GM12878 (cell line): ENCODE measurements at regions not wholly inside any gene's neighbourhood (a gene's known extent, or its start where the extent isn't known, plus 50 kb on each side); places are given as distances from the start of the nearest gene placed in this dataset.

Source experiments
- ATAC-seq: fragments of 200-7000 bp; cut with Tn5 transposase; 3 replicates; pipeline ENCODE4 v1.9.1; 2020; ENCODE audit warnings: mild to moderate bottlenecking, moderate library complexity
- BruUV-seq: library from RNA; stranded (reverse); fragments of 400-500 nt; replicated peaks from 2 replicates; lab custom pipeline; 2021; lab: Mats Ljungman, UMichigan
- CTCF ChIA-PET: fragments of 300-600 bp; sonication (Branson Sonifier 250); formaldehyde crosslinking; extraction: SDS; loops from one replicate; lab custom pipeline; 2021; ENCODE audit warnings: inconsistent platforms; lab: Yijun Ruan, JAX
- POLR2A ChIA-PET: fragments of 350-600 bp; formaldehyde crosslinking; extraction: SDS; loops from one replicate; lab custom pipeline; 2021; ENCODE audit warnings: inconsistent platforms; lab: Charles Lee
- RAD21 ChIA-PET: fragments of 300-600 bp; sonication (Branson Sonifier 250); formaldehyde crosslinking; loops from one replicate; lab custom pipeline; 2023; ENCODE audit warnings: antibody characterized with exemption; ENCODE audit not compliant: unreplicated experiment; lab: Charles Lee
- SMC1A ChIA-PET: fragments of 300-600 bp; sonication (Branson Sonifier 250); formaldehyde crosslinking; loops from one replicate; lab custom pipeline; 2023; ENCODE audit not compliant: unreplicated experiment, uncharacterized antibody; lab: Charles Lee
- DNase-seq: peaks from one replicate; pipeline ENCODE4 v3.0.0-alpha.2; 2011; ENCODE audit warnings: low read depth, low spot score
- FAIRE-seq: peaks from 3 replicates; lab custom pipeline; 2011; peaks lifted over from hg19 to GRCh38; lab: Jason Lieb, UNC
- H2AFZ ChIP-seq: 2 replicates; pipeline ENCODE4 v1.6.0; 2011; ENCODE audit warnings: low read depth, low read length, control low read depth; ENCODE audit not compliant: control insufficient read depth
- H3K27ac ChIP-seq: 2 replicates; pipeline ENCODE4 v1.5.1; 2011; ENCODE audit warnings: control low read depth; ENCODE audit not compliant: control insufficient read depth, insufficient read depth
- H3K27me3 ChIP-seq, 2 experiments: replicated peaks in 1 of 2; 2 replicates each; pipeline versions ENCODE4 v1.6.0 to v1.6.1; 2011; ENCODE audit warnings: low read length in 1 of 2; ENCODE audit not compliant: control insufficient read depth in 2 of 2, insufficient read depth in 2 of 2
- H3K36me3 ChIP-seq, 2 experiments: 2 replicates each; pipeline ENCODE4 v1.5.1; 2011; ENCODE audit warnings: low read length in 1 of 2; ENCODE audit not compliant: control insufficient read depth in 2 of 2, insufficient read depth in 2 of 2
- H3K4me1 ChIP-seq: 2 replicates; pipeline ENCODE4 v1.6.1; 2011; ENCODE audit warnings: mild to moderate bottlenecking, low read length, moderate library complexity, mixed read lengths; ENCODE audit not compliant: control insufficient read depth, insufficient read depth
- H3K4me2 ChIP-seq: 2 replicates; pipeline ENCODE4 v1.6.0; 2011; ENCODE audit warnings: control low read depth; ENCODE audit not compliant: control insufficient read depth, insufficient read depth
- H3K4me3 ChIP-seq: fragments of 200-600 bp; sonication (generic); 2 replicates; pipeline ENCODE4 v1.5.1; 2016
- H3K79me2 ChIP-seq: 2 replicates; pipeline ENCODE4 v1.6.0; 2011; ENCODE audit warnings: low read length; ENCODE audit not compliant: control insufficient read depth, insufficient read depth
- H3K9ac ChIP-seq: 2 replicates; pipeline ENCODE4 v1.8.0; 2011; ENCODE audit warnings: low read length, control low read depth, mixed read lengths; ENCODE audit not compliant: control insufficient read depth, insufficient read depth
- H3K9me3 ChIP-seq: replicated peaks from 3 replicates; pipeline ENCODE4 v1.5.1; 2011; ENCODE audit warnings: mild to moderate bottlenecking, low read length; ENCODE audit not compliant: control insufficient read depth, insufficient read depth
- H4K20me1 ChIP-seq: 2 replicates; pipeline ENCODE4 v1.6.0; 2011; ENCODE audit not compliant: control insufficient read depth, insufficient read depth
- BACH1 ChIP-seq: fragments of 450-650 bp; IDR thresholded peaks from 2 replicates; pipeline ENCODE4 v1.6.1; 2017; ENCODE audit warnings: mild to moderate bottlenecking, borderline replicate concordance
- CBFB ChIP-seq: IDR thresholded peaks from 2 replicates; pipeline ENCODE4 v1.6.1; 2016; ENCODE audit warnings: antibody characterized with exemption, low read depth
- CEBPB ChIP-seq, 2 experiments: fragments of 150-350 bp in 1 of 2; IDR thresholded peaks; 2 replicates each; pipeline ENCODE4 v1.6.1; 2012 to 2014; ENCODE audit warnings: low read depth in 2 of 2, low read length in 2 of 2, borderline replicate concordance in 1 of 2, inconsistent platforms in 1 of 2
- CHD1 ChIP-seq: IDR thresholded peaks from 2 replicates; pipeline ENCODE4 v1.6.1; 2012; ENCODE audit warnings: low read depth, low read length, improper control_type of control experiment
- EP300 ChIP-seq, 2 experiments: fragments of 150-350 bp in 1 of 2; IDR thresholded peaks; 2 replicates each; pipeline ENCODE4 v1.6.1; 2011 to 2012; ENCODE audit warnings: low read depth in 2 of 2, low read length in 2 of 2, borderline replicate concordance in 1 of 2, improper control_type of control experiment in 1 of 2, inconsistent platforms in 1 of 2; ENCODE audit not compliant: control insufficient read depth in 1 of 2
- HCFC1 ChIP-seq: fragments of 150-350 bp; IDR thresholded peaks from 2 replicates; pipeline ENCODE4 v1.6.1; 2014; ENCODE audit warnings: low read length
- JUND ChIP-seq: IDR thresholded peaks from 2 replicates; pipeline ENCODE4 v1.6.1; 2012; ENCODE audit warnings: low read depth, mild to moderate bottlenecking, low read length, improper control_type of control experiment, moderate library complexity
- POU2F2 ChIP-seq: IDR thresholded peaks from 3 replicates; pipeline ENCODE4 v1.6.1; 2011; ENCODE audit warnings: low read depth, mild to moderate bottlenecking, low read length, borderline replicate concordance
- RCOR1 ChIP-seq: conservative IDR thresholded peaks from 2 replicates; pipeline ENCODE4 v1.6.1; 2012; ENCODE audit warnings: low read depth, low read length, improper control_type of control experiment
- TARDBP ChIP-seq: IDR thresholded peaks from 2 replicates; pipeline ENCODE4 v1.6.1; 2016; ENCODE audit warnings: borderline replicate concordance
- WGBS: methylation state at CpG from one replicate; pipeline ENCODE4 v1.1.6; 2016; ENCODE audit warnings: low lambda C conversion rate; ENCODE audit not compliant: insufficient replicate concordance, insufficient coverage; ENCODE audit errors: missing lambda C conversion rate; 5-methylcytosine and 5-hydroxymethylcytosine counted together
- in situ Hi-C: fragments of 300-500 bp; cut with MboI; formaldehyde crosslinking; loops from 9 replicates; pipeline ENCODE4 v1.14.3; 2018; ENCODE audit warnings: mixed read lengths
- intact Hi-C: fragments of 100-400 bp; cut with micrococcal nuclease; formaldehyde crosslinking; loops from one replicate; pipeline ENCODE4 v1.14.2; 2022; ENCODE audit not compliant: unreplicated experiment
- TF ChIP-seq, protein P1 (sequence below): IDR thresholded peaks from 2 replicates; pipeline ENCODE4 v1.6.1; 2011; ENCODE audit warnings: low read depth, mild to moderate bottlenecking, low read length, moderate library complexity, borderline replicate concordance; ENCODE audit errors: extremely low read depth
- TF ChIP-seq, protein P2 (sequence below): IDR thresholded peaks from 2 replicates; pipeline ENCODE4 v1.6.1; 2011; ENCODE audit warnings: mild to moderate bottlenecking, low read depth, low read length, moderate library complexity; ENCODE audit not compliant: insufficient replicate concordance
- TF ChIP-seq, protein P3 (sequence below): fragments of 450-650 bp; IDR thresholded peaks from 2 replicates; pipeline ENCODE4 v1.6.1; 2018; ENCODE audit warnings: borderline replicate concordance, mild to moderate bottlenecking; ENCODE audit not compliant: partially characterized antibody

DNA sequence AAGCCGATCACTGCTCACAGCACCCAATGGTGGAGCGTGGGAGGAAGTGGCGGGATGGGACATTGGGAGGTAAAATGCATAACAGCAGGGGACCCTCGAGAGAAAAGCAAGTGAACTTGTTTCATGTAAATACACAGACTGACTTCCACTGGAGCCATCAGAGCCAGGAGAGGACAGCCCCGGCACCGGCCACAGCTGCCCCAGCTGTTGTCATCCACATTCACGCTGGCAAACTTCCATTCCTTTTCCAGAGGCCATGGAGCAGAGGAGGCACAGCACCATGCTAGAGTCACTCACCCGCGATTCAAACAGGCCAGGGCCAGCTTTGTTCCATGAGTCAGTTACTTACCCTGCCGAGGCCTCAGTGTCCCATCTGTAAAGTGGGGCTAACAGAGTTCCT is 610.9 kb upstream of the SALL3 start:
- no peak overlapping the region for H3K4me3 ChIP-seq
- no peak overlapping the region for H2AFZ ChIP-seq
- no peaks in the 10 kb centered on the region for H3K27me3 ChIP-seq
- H4K20me1 ChIP-seq = no peaks in the 10 kb centered on the region
- no peaks in the 10 kb centered on the region; the same call in 2 of the 3 replicates for H3K9me3 ChIP-seq
- in situ Hi-C loops (no loop called here), intact Hi-C loops (no loop called here)
- no peaks in the 10 kb centered on the region for H3K4me1 ChIP-seq
- no peak overlapping the region for H3K27ac ChIP-seq
- DNase-seq (no peak), ATAC-seq (no peak), FAIRE-seq (no peak)
- no peak overlapping the region for H3K4me2 ChIP-seq
- H3K79me2 ChIP-seq = no peaks in the 10 kb centered on the region
- TF ChIP-seq JUND (no peak), TARDBP (no peak), RCOR1 (no peak), EP300 (IDR thresholded peaks at IDR 0.05; ENCODE audit: borderline replicate concordance in 1 of 2, control insufficient read depth in 1 of 2, low read depth in 2 of 2, low read length in 2 of 2) (no peak), POU2F2 (no peak), CBFB (no peak), BACH1 (no peak), CEBPB (IDR thresholded peaks at IDR 0.05; ENCODE audit: borderline replicate concordance in 1 of 2, low read depth in 2 of 2, low read length in 2 of 2) (no peak), HCFC1 (no peak), CHD1 (no peak)
- TF ChIP-seq, protein P1, sequence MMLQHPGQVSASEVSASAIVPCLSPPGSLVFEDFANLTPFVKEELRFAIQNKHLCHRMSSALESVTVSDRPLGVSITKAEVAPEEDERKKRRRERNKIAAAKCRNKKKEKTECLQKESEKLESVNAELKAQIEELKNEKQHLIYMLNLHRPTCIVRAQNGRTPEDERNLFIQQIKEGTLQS = no peak
- TF ChIP-seq, protein P2, sequence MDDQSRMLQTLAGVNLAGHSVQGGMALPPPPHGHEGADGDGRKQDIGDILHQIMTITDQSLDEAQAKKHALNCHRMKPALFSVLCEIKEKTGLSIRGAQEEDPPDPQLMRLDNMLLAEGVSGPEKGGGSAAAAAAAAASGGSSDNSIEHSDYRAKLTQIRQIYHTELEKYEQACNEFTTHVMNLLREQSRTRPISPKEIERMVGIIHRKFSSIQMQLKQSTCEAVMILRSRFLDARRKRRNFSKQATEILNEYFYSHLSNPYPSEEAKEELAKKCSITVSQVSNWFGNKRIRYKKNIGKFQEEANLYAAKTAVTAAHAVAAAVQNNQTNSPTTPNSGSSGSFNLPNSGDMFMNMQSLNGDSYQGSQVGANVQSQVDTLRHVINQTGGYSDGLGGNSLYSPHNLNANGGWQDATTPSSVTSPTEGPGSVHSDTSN = no peak
- TF ChIP-seq, protein P3, sequence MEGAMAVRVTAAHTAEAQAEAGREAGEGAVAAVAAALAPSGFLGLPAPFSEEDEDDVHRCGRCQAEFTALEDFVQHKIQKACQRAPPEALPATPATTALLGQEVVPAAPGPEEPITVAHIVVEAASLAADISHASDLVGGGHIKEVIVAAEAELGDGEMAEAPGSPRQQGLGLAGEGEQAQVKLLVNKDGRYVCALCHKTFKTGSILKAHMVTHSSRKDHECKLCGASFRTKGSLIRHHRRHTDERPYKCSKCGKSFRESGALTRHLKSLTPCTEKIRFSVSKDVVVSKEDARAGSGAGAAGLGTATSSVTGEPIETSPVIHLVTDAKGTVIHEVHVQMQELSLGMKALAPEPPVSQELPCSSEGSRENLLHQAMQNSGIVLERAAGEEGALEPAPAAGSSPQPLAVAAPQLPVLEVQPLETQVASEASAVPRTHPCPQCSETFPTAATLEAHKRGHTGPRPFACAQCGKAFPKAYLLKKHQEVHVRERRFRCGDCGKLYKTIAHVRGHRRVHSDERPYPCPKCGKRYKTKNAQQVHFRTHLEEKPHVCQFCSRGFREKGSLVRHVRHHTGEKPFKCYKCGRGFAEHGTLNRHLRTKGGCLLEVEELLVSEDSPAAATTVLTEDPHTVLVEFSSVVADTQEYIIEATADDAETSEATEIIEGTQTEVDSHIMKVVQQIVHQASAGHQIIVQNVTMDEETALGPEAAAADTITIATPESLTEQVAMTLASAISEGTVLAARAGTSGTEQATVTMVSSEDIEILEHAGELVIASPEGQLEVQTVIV = no peak
- no TSS peak for BruUV-seq
- CTCF ChIA-PET = no interaction called here
- no peaks in the 10 kb centered on the region for H3K36me3 ChIP-seq
- 49% methylated on average over 10 of the region's 10 CpGs for WGBS
- POLR2A ChIA-PET = no interaction called here
- RAD21 ChIA-PET = no interaction called here
- SMC1A ChIA-PET = no interaction called here
- no peak overlapping the region for H3K9ac ChIP-seq
